Sigmoid colon (tissue), 6 donors: ENCODE measurements at regions not wholly inside any gene's neighbourhood (a gene's known extent, or its start where the extent isn't known, plus 50 kb on each side); places are given as distances from the start of the nearest gene placed in this dataset.

Experiments used
- DNase-seq: peaks from one replicate; pipeline ENCODE4 v3.0.0-alpha.2; 2019
- H3K27ac ChIP-seq, 4 donors: fragments of 200-600 bp; sonication (generic); one replicate each; pipeline ENCODE4 v1.5.1; 2016 to 2019; ENCODE audit warnings: mild to moderate bottlenecking in 1 of 4
- H3K27me3 ChIP-seq, 3 donors: fragments of 200-600 bp; sonication (generic); one replicate each; pipeline ENCODE4 v1.5.1; 2019; ENCODE audit warnings: mild to moderate bottlenecking in 1 of 3
- H3K36me3 ChIP-seq, 4 donors: fragments of 200-600 bp; sonication (generic); one replicate each; pipeline ENCODE4 v1.5.1; 2016 to 2019
- H3K4me1 ChIP-seq, 4 donors: fragments of 200-600 bp; sonication (generic); one replicate each; pipeline ENCODE4 v1.5.1; 2017 to 2019
- H3K4me3 ChIP-seq, 4 donors: fragments of 200-600 bp; sonication (generic); one replicate each; pipeline ENCODE4 v1.5.1; 2017 to 2019; ENCODE audit warnings: mild to moderate bottlenecking in 2 of 4, moderate library complexity in 1 of 4
- H3K9me3 ChIP-seq, 4 donors: fragments of 200-600 bp in 3 of 4; sonication (generic) in 3 of 4; one replicate each; pipeline versions ENCODE4 v1.5.1 to v1.6.1; 2013 to 2019
- EP300 ChIP-seq, 4 donors: sonication (generic); formaldehyde crosslinking; IDR thresholded peaks; one replicate each; pipeline ENCODE4 v1.6.1; 2017; ENCODE audit warnings: antibody characterized with exemption in 4 of 4
- POLR2A ChIP-seq, 2 donors: fragments of 450-650 bp; IDR thresholded peaks; one replicate each; pipeline ENCODE4 v1.6.1; 2016; ENCODE audit warnings: antibody characterized with exemption in 2 of 2, mild to moderate bottlenecking in 2 of 2, moderate library complexity in 2 of 2
- POLR2AphosphoS5 ChIP-seq, 4 donors: sonication (generic); formaldehyde crosslinking; IDR thresholded peaks; one replicate each; pipeline ENCODE4 v1.6.1; 2017; ENCODE audit warnings: antibody characterized with exemption in 4 of 4
- WGBS, 2 donors: extraction: QIAGEN DNeasy Blood & Tissue Kit; methylation state at CpG; one replicate each; pipeline ENCODE4 v1.1.7; 2013; 5-methylcytosine and 5-hydroxymethylcytosine counted together
- intact Hi-C: fragments of 100-400 bp; cut with DNase I; formaldehyde crosslinking; loops from one replicate; pipeline ENCODE4 v1.15.1; 2023
- TF ChIP-seq, protein P1 (sequence below), 4 experiments: fragments of 450-650 bp in 3 of 4; fragments of 200-600 bp in 1 of 4; IDR thresholded peaks; one replicate each; pipeline ENCODE4 v1.5.1; 2016 to 2019; ENCODE audit warnings: antibody characterized with exemption in 4 of 4, mild to moderate bottlenecking in 3 of 4, moderate library complexity in 2 of 4
- donor health status: healthy with polysubstance abuse.
- donor health status: healthy.

DNA sequence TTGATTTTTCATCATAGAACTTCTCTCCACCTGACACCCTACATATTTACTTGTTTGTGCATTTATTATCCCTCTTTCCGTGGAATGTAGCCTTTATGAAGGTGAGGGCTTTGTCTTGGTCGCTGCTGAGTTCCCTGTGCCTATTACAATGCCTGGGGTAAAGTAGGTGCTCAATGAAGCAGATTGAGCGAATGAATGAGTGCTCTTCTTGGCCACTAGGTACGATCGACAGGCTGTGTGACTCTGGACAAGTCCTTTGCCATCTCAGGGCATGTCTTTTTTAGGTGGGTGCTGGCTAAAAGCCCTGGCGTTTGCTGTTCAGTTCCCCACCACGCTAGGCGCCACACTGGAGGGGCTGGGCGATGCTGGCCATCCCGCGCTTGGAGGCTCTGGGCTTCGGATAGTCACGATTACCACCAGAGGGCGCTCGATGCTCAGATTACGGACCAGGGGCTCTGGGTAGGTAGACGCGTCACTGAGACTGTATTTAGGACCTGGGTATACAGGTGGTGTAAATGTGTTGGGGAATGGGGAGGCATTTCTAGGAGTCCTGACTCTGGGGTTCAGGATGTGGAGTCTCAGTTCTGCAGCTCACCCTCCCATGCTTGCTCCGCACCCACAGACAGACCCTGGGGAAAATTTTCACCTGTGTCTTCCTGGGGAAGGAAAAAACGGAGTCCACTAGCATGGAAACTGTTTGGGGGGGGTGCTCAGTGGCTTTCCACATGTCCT is 71.0 kb upstream of the CSF3R start:
- no peak for TF ChIP-seq EP300 (IDR thresholded peaks at IDR 0.05)
- no peak for TF ChIP-seq POLR2AphosphoS5 (IDR thresholded peaks at IDR 0.05)
- no peak for TF ChIP-seq POLR2A (IDR thresholded peaks at IDR 0.05)
- TF ChIP-seq, protein P1, sequence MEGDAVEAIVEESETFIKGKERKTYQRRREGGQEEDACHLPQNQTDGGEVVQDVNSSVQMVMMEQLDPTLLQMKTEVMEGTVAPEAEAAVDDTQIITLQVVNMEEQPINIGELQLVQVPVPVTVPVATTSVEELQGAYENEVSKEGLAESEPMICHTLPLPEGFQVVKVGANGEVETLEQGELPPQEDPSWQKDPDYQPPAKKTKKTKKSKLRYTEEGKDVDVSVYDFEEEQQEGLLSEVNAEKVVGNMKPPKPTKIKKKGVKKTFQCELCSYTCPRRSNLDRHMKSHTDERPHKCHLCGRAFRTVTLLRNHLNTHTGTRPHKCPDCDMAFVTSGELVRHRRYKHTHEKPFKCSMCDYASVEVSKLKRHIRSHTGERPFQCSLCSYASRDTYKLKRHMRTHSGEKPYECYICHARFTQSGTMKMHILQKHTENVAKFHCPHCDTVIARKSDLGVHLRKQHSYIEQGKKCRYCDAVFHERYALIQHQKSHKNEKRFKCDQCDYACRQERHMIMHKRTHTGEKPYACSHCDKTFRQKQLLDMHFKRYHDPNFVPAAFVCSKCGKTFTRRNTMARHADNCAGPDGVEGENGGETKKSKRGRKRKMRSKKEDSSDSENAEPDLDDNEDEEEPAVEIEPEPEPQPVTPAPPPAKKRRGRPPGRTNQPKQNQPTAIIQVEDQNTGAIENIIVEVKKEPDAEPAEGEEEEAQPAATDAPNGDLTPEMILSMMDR (IDR thresholded peaks at IDR 0.05): peak in 3 of 4 experiments; percentile 12 to 49 (median 17)
- H3K27me3 ChIP-seq: peaks cover 0 to 49% (median 36%) of the 10 kb centered on the region in 3 donors
- no peak overlapping the region for H3K4me3 ChIP-seq
- no peaks in the 10 kb centered on the region for H3K9me3 ChIP-seq
- no peaks in the 10 kb centered on the region for H3K36me3 ChIP-seq
- 16 to 19% methylated on average over 20 of the region's 20 CpGs for WGBS, 2 donors
- peak; percentile 57 for DNase-seq
- intact Hi-C loops: no loop called here
- H3K4me1 ChIP-seq: no peaks in the 10 kb centered on the region
- no peak overlapping the region for H3K27ac ChIP-seq

DNA sequence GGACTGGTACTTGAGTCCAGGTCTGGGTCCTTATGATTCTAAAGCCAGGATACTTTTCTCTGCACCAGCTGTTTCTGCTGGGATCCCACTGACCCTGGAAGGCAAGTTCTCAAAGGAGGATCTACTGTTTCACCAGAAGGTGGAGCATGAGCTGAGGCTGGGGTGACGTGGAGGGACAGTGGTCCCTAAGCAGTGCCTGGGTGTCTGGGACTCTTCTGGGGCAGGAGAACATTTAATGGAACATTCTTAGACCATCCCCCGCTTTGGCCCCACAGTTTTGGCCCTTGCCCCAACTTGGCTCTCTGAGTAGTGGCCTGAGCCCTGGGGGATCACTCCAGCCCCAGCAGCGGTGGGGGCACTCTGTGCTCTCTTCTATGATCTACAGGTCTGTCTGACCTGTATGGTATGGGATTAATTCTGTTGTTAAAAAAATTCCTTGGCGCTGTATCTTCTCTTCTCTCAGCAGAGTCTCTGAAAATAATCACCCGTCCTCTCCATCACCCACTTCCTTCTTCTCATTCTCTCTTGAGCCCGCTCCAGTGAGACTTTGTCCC is 60.3 kb upstream of the CSF3R start:
- Histone ChIP-seq H3K4me1 (no peaks in the 10 kb centered on the region), H3K9me3 (no peaks in the 10 kb centered on the region), H3K4me3 (no peak overlapping the region), H3K27ac (no peak overlapping the region), H3K36me3 (no peaks in the 10 kb centered on the region), H3K27me3 (peaks cover 0 to 17% (median 0%) of the 10 kb centered on the region in 3 donors)
- intact Hi-C loops: no loop called here
- DNase-seq: peak; percentile 37
- 56 to 73% methylated on average over 6 of the region's 6 CpGs for WGBS, 2 donors
- no peak for TF ChIP-seq POLR2A (IDR thresholded peaks at IDR 0.05)
- TF ChIP-seq EP300 (IDR thresholded peaks at IDR 0.05): no peak
- TF ChIP-seq, protein P1 (IDR thresholded peaks at IDR 0.05): no peak
- no peak for TF ChIP-seq POLR2AphosphoS5 (IDR thresholded peaks at IDR 0.05)

DNA sequence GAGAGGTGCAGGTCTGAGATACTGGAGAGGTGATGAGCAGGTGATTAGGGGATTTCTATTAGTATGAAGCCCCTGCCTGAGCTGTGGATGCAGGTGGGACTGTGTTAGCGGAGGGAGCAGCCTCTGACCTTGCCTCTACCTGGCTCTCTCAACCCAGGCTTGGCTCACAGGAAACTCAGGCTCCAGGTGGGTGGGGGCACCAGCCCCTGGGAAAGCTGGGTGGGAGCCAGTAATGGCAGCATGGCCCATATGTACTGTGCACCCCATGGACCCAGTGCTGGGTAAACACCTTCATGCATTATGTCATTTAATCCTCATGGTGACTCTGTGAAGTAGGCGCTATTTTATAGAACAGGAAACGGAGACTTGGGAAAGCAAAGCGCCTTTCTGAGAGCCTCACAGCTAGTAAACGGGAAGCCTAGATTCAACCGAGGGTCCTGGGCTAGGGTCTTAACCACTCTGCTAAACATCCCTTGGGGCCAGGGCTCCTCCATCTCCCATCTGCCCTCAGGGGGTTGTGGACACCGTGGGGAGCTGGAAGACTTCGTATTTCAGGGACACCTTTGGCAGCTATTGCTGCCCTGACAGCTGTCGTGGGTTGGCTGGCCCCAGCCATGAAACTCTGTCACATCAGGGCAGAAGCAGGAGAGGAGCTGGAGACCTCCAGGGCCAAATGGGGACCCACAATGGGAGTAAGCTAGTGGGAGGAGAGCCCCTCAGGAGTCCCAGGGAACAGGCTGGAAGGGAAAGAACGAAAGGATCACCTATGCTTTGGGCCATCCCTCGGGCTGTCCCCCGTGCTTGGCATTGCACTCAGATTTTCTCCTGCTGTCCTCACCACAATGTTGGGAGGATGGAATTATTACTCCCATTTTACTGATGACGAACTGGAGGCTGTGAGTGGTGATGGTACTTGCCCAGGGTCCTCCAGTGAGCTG is 59.6 kb upstream of the CSF3R start:
- Histone ChIP-seq H3K27me3 (peaks cover 0 to 24% (median 0%) of the 10 kb centered on the region in 3 donors), H3K4me3 (no peak overlapping the region), H3K4me1 (no peaks in the 10 kb centered on the region), H3K9me3 (no peaks in the 10 kb centered on the region), H3K27ac (no peak overlapping the region), H3K36me3 (no peaks in the 10 kb centered on the region)
- DNase-seq: peak; percentile 35
- intact Hi-C loops: no loop called here
- TF ChIP-seq, protein P1 (IDR thresholded peaks at IDR 0.05): no peak
- TF ChIP-seq EP300 (IDR thresholded peaks at IDR 0.05) (no peak), POLR2AphosphoS5 (IDR thresholded peaks at IDR 0.05) (no peak), POLR2A (IDR thresholded peaks at IDR 0.05) (no peak)
- WGBS, 2 donors: 46 to 60% methylated on average over 13 of the region's 13 CpGs

DNA sequence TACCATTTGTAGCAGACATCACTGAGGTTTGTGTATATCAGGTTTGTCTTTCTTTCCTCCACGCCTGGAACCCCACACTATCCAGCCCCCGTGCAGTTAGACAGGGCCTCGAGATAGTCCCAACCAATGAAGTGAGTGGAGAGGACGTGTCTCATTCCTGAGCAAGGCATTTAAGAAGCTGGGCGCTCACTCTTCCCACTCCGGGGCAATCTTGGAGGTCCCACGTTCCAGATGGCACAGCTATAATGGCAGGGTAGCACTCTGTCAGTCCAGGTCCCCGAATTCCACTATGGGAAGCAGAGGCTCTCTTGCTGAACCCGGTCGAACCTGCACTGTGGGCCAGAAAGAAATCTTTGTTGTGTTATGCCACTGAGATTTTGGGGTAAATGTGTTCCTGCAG is 57.3 kb upstream of the CSF3R start:
- Histone ChIP-seq H3K4me1 (no peaks in the 10 kb centered on the region), H3K27me3 (peaks cover 0 to 24% (median 0%) of the 10 kb centered on the region in 3 donors), H3K36me3 (no peaks in the 10 kb centered on the region), H3K9me3 (no peaks in the 10 kb centered on the region), H3K27ac (no peak overlapping the region), H3K4me3 (no peak overlapping the region)
- peak; percentile 14 for DNase-seq
- 78 to 82% methylated on average over 10 of the region's 10 CpGs for WGBS, 2 donors
- intact Hi-C loops: no loop called here
- no peak for TF ChIP-seq POLR2AphosphoS5 (IDR thresholded peaks at IDR 0.05)

DNA sequence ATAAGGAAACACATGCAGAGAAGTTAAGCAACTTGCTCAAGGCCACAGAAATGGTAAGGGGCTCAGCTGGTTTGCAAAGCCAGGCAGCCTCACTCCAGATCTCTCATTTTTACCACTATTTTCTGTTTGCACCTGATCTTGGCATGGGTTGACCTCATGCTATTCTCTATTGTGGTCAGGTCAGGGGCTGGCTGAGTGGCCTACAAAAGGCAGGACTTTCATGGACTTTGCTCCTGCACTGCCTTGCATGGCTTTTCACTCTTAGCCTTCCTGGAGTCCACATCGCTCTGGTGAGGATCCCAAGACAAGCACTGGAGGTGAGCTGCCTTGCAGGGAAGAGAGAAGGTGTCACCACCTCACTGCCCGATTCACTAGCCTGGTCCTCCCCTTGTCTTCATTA is 56.8 kb upstream of the CSF3R start:
- no peaks in the 10 kb centered on the region for H3K4me1 ChIP-seq
- intact Hi-C loops: no loop called here
- H3K9me3 ChIP-seq: no peaks in the 10 kb centered on the region
- H3K27me3 ChIP-seq: peaks cover 0 to 24% (median 0%) of the 10 kb centered on the region in 3 donors
- 59 to 85% methylated on average over 2 of the region's 2 CpGs for WGBS, 2 donors
- H3K36me3 ChIP-seq: no peaks in the 10 kb centered on the region
- H3K4me3 ChIP-seq: no peak overlapping the region
- peak; percentile 21 for DNase-seq
- no peak for TF ChIP-seq POLR2AphosphoS5 (IDR thresholded peaks at IDR 0.05)
- TF ChIP-seq, protein P1 (IDR thresholded peaks at IDR 0.05): no peak
- TF ChIP-seq EP300 (IDR thresholded peaks at IDR 0.05): no peak
- TF ChIP-seq POLR2A (IDR thresholded peaks at IDR 0.05): no peak
- H3K27ac ChIP-seq: no peak overlapping the region
